Stomach smooth muscle (tissue), 2 donors: ENCODE measurements at regions not wholly inside any gene's neighbourhood (a gene's known extent, or its start where the extent isn't known, plus 50 kb on each side); places are given as distances from the start of the nearest gene placed in this dataset.

ENCODE experiments used
- H3K27ac ChIP-seq: one replicate; pipeline ENCODE4 v1.7.0; 2013; ENCODE audit warnings: mild to moderate bottlenecking, low read length, inconsistent platforms
- H3K27me3 ChIP-seq, 2 donors: one replicate each; pipeline ENCODE4 v1.7.0; 2013; ENCODE audit warnings: low read length in 2 of 2; ENCODE audit not compliant: insufficient read depth in 2 of 2, control insufficient read depth in 1 of 2
- H3K36me3 ChIP-seq, 2 donors: one replicate each; pipeline ENCODE4 v1.7.0; 2013; ENCODE audit warnings: low read length in 2 of 2; ENCODE audit not compliant: control insufficient read depth in 2 of 2, insufficient read depth in 2 of 2
- H3K4me1 ChIP-seq: one replicate; pipeline ENCODE4 v1.7.0; 2013; ENCODE audit warnings: low read length; ENCODE audit not compliant: control insufficient read depth, insufficient read depth
- H3K4me3 ChIP-seq, 2 donors: one replicate each; pipeline ENCODE4 v1.7.0; 2013; ENCODE audit warnings: low read length in 2 of 2
- H3K9ac ChIP-seq, 2 donors: one replicate each; pipeline ENCODE4 v1.7.0; 2013; ENCODE audit warnings: low read length in 2 of 2, mild to moderate bottlenecking in 1 of 2
- H3K9me3 ChIP-seq, 2 donors: one replicate each; pipeline ENCODE4 v1.7.0; 2013; ENCODE audit warnings: low read length in 2 of 2; ENCODE audit not compliant: control insufficient read depth in 2 of 2
- donor health status: healthy.
- donor health status: Pancreatic carcinoma.

GRCh38 chr4:65046192-65047133 is 623.8 kb downstream of the EPHA5 start:
- Histone ChIP-seq H3K27me3 (no peaks in the 10 kb centered on the region), H3K36me3 (no peaks in the 10 kb centered on the region), H3K4me3 (no peak overlapping the region), H3K9me3 (no peaks in the 10 kb centered on the region), H3K27ac (no peak overlapping the region), H3K9ac (no peak overlapping the region), H3K4me1 (no peaks in the 10 kb centered on the region)

GRCh38 chr4:65033899-65034298 is 624.6 kb upstream of the TECRL start:
- H3K9me3 ChIP-seq, result no peaks in the 10 kb centered on the region
- no peak overlapping the region for H3K27ac ChIP-seq
- H3K9ac ChIP-seq, result no peak overlapping the region
- no peaks in the 10 kb centered on the region for H3K4me1 ChIP-seq
- H3K36me3 ChIP-seq, result no peaks in the 10 kb centered on the region
- H3K27me3 ChIP-seq, result no peaks in the 10 kb centered on the region
- H3K4me3 ChIP-seq, result no peak overlapping the region

GRCh38 chr4:65028592-65028991 is 619.3 kb upstream of the TECRL start:
- H3K4me1 ChIP-seq, result no peaks in the 10 kb centered on the region
- H3K9ac ChIP-seq, result no peak overlapping the region
- no peak overlapping the region for H3K27ac ChIP-seq
- no peaks in the 10 kb centered on the region for H3K36me3 ChIP-seq
- H3K9me3 ChIP-seq, result no peaks in the 10 kb centered on the region
- H3K4me3 ChIP-seq, result no peak overlapping the region
- H3K27me3 ChIP-seq, result no peaks in the 10 kb centered on the region

GRCh38 chr4:65023883-65024670 is 614.8 kb upstream of the TECRL start:
- Histone ChIP-seq H3K36me3 (no peaks in the 10 kb centered on the region), H3K4me1 (no peaks in the 10 kb centered on the region), H3K27me3 (no peaks in the 10 kb centered on the region), H3K27ac (no peak overlapping the region), H3K4me3 (no peak overlapping the region), H3K9ac (no peak overlapping the region), H3K9me3 (no peaks in the 10 kb centered on the region)

- H3K36me3 ChIP-seq, result no peaks in the 10 kb centered on the region
- no peaks in the 10 kb centered on the region for H3K27me3 ChIP-seq
- no peaks in the 10 kb centered on the region for H3K9me3 ChIP-seq
- no peak overlapping the region for H3K27ac ChIP-seq
- no peaks in the 10 kb centered on the region for H3K4me1 ChIP-seq
- no peak overlapping the region for H3K4me3 ChIP-seq
- no peak overlapping the region for H3K9ac ChIP-seq
Observed at GRCh38 chr4:65023081-65023480, 613.8 kb upstream of the TECRL start.

- Histone ChIP-seq H3K27ac (no peak overlapping the region), H3K36me3 (no peaks in the 10 kb centered on the region), H3K9ac (no peak overlapping the region), H3K27me3 (no peaks in the 10 kb centered on the region), H3K9me3 (no peaks in the 10 kb centered on the region), H3K4me1 (no peaks in the 10 kb centered on the region), H3K4me3 (no peak overlapping the region)
Observed at GRCh38 chr4:65021737-65022136, 612.5 kb upstream of the TECRL start.

GRCh38 chr4:65021149-65021548 is 611.9 kb upstream of the TECRL start:
- Histone ChIP-seq H3K9ac (no peak overlapping the region), H3K27me3 (no peaks in the 10 kb centered on the region), H3K4me1 (no peaks in the 10 kb centered on the region), H3K9me3 (no peaks in the 10 kb centered on the region), H3K36me3 (no peaks in the 10 kb centered on the region), H3K4me3 (no peak overlapping the region), H3K27ac (no peak overlapping the region)

- Histone ChIP-seq H3K27me3 (no peaks in the 10 kb centered on the region), H3K9ac (no peak overlapping the region), H3K9me3 (no peaks in the 10 kb centered on the region), H3K27ac (no peak overlapping the region), H3K4me3 (no peak overlapping the region), H3K4me1 (no peaks in the 10 kb centered on the region), H3K36me3 (no peaks in the 10 kb centered on the region)
Observed at GRCh38 chr4:65019775-65020174, 610.5 kb upstream of the TECRL start.

- no peaks in the 10 kb centered on the region for H3K36me3 ChIP-seq
- H3K27ac ChIP-seq, result no peak overlapping the region
- H3K27me3 ChIP-seq, result no peaks in the 10 kb centered on the region
- H3K9ac ChIP-seq, result no peak overlapping the region
- no peaks in the 10 kb centered on the region for H3K9me3 ChIP-seq
- no peak overlapping the region for H3K4me3 ChIP-seq
- no peaks in the 10 kb centered on the region for H3K4me1 ChIP-seq
Observed at GRCh38 chr4:65018313-65018712, 609.1 kb upstream of the TECRL start.

GRCh38 chr4:65014078-65014477 is 604.8 kb upstream of the TECRL start:
- Histone ChIP-seq H3K9ac (no peak overlapping the region), H3K4me3 (no peak overlapping the region), H3K4me1 (no peaks in the 10 kb centered on the region), H3K27ac (no peak overlapping the region), H3K36me3 (no peaks in the 10 kb centered on the region), H3K27me3 (no peaks in the 10 kb centered on the region), H3K9me3 (no peaks in the 10 kb centered on the region)
